Gastrocnemius medialis (tissue), 4 donors: ENCODE measurements at regions not wholly inside any gene's neighbourhood (a gene's known extent, or its start where the extent isn't known, plus 50 kb on each side); places are given as distances from the start of the nearest gene placed in this dataset.

Source experiments
- ATAC-seq, 2 donors: fragments of 150-250 bp; one replicate each; pipeline ENCODE4 v1.9.1; 2016
- DNase-seq, 2 donors: peaks; one replicate each; pipeline ENCODE4 v3.0.0-alpha.2; 2019
- H3K27ac ChIP-seq, 4 donors: fragments of 200-600 bp; sonication (generic); 1 replicate in 1 of 4; 2 replicates in 3 of 4; pipeline ENCODE4 v1.5.1; 2016 to 2018; ENCODE audit warnings: mild to moderate bottlenecking in 2 of 4, moderate library complexity in 1 of 4
- H3K27me3 ChIP-seq, 3 donors: fragments of 200-600 bp; sonication (generic) in 2 of 3; 1 replicate in 1 of 3; 2 replicates in 2 of 3; pipeline versions ENCODE4 v1.5.1 to v1.6.0; 2016 to 2019; ENCODE audit warnings: mild to moderate bottlenecking in 1 of 3, moderate library complexity in 1 of 3
- H3K36me3 ChIP-seq, 2 donors: fragments of 200-600 bp; sonication (generic) in 1 of 2; one replicate each; pipeline ENCODE4 v1.5.1; 2017 to 2018
- H3K4me1 ChIP-seq, 2 donors: fragments of 200-600 bp; sonication (generic) in 1 of 2; one replicate each; pipeline ENCODE4 v1.5.1; 2016 to 2017; ENCODE audit warnings: mild to moderate bottlenecking in 2 of 2
- H3K4me3 ChIP-seq, 4 donors: fragments of 200-600 bp; sonication (generic) in 3 of 4; 1 replicate in 1 of 4; 2 replicates in 3 of 4; pipeline ENCODE4 v1.5.1; 2016 to 2019; ENCODE audit warnings: mild to moderate bottlenecking in 2 of 4
- H3K9me3 ChIP-seq, 3 donors: fragments of 200-600 bp; sonication (generic) in 2 of 3; 1 replicate in 1 of 3; 2 replicates in 2 of 3; pipeline ENCODE4 v1.5.1; 2016 to 2019
- POLR2A ChIP-seq, 2 donors: fragments of 450-650 bp; IDR thresholded peaks; one replicate each; pipeline ENCODE4 v1.6.1; 2017; ENCODE audit warnings: antibody characterized with exemption in 2 of 2, mild to moderate bottlenecking in 2 of 2, moderate library complexity in 2 of 2
- in situ Hi-C, 4 donors: fragments of 200-750 bp; cut with MboI; loops; one replicate each; pipeline versions ENCODE4 v1.15.0 to v1.8.0; 2017; ENCODE audit warnings: low sequenced_read_pairs in 4 of 4
- intact Hi-C: fragments of 100-400 bp; cut with DNase I; formaldehyde crosslinking; loops from one replicate; pipeline ENCODE4 v1.15.1; 2023; ENCODE audit warnings: low total_unique reads
- TF ChIP-seq, protein P1 (sequence below), 5 experiments: fragments of 450-650 bp in 3 of 5; fragments of 200-600 bp in 2 of 5; sonication (generic) in 2 of 5; IDR thresholded peaks in 4 of 5; conservative IDR thresholded peaks in 1 of 5; 1 replicate in 4 of 5; 2 replicates in 1 of 5; pipeline ENCODE4 v1.5.1; 2016 to 2019; ENCODE audit warnings: antibody characterized with exemption in 5 of 5, mild to moderate bottlenecking in 3 of 5, moderate library complexity in 3 of 5

- ATAC-seq (no peak), DNase-seq (no peak)
- in situ Hi-C loops, result loop anchor here (25.0 kb wide), 4 partner anchors 209 to 709 kb away; no protein-coding TSS in a partner anchor
- no peaks in the 10 kb centered on the region for H3K27me3 ChIP-seq
- intact Hi-C loops, result no loop called here
- peaks cover 0 to 3% of the 10 kb centered on the region in 2 donors for H3K4me1 ChIP-seq
- no peak overlapping the region for H3K27ac ChIP-seq
- no peaks in the 10 kb centered on the region for H3K36me3 ChIP-seq
- no peaks in the 10 kb centered on the region for H3K9me3 ChIP-seq
- TF ChIP-seq, protein P1, sequence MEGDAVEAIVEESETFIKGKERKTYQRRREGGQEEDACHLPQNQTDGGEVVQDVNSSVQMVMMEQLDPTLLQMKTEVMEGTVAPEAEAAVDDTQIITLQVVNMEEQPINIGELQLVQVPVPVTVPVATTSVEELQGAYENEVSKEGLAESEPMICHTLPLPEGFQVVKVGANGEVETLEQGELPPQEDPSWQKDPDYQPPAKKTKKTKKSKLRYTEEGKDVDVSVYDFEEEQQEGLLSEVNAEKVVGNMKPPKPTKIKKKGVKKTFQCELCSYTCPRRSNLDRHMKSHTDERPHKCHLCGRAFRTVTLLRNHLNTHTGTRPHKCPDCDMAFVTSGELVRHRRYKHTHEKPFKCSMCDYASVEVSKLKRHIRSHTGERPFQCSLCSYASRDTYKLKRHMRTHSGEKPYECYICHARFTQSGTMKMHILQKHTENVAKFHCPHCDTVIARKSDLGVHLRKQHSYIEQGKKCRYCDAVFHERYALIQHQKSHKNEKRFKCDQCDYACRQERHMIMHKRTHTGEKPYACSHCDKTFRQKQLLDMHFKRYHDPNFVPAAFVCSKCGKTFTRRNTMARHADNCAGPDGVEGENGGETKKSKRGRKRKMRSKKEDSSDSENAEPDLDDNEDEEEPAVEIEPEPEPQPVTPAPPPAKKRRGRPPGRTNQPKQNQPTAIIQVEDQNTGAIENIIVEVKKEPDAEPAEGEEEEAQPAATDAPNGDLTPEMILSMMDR (IDR thresholded peaks at IDR 0.05 in 4 of 5, conservative IDR thresholded peaks at IDR 0.05 in 1 of 5), result no peak
- no peak for TF ChIP-seq POLR2A (IDR thresholded peaks at IDR 0.05)
- H3K4me3 ChIP-seq, result no peak overlapping the region
Observed at GRCh38 chr6:156552849-156553248, 224.3 kb upstream of the ARID1B start.

DNA sequence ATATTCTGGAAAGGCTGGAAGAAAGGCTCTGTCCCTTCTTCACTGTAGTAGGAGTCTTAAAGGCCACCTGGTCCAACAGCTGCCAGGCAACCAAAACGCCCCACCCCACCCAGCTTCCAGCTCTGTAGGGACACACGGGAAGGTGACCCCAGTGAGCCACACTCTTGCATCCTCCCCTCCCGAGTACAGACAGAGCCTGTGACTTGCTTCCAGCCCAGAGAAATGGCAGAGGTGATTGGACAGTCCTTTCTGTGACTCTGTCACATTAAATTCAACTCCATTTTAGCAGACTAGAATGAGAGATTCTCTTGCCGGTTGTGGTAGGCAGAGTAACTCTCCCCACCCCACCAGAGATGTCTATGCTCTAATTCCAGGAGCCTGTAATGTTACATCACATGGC, 226.2 kb upstream of the ARID1B start:
- no peak overlapping the region for H3K4me3 ChIP-seq
- H3K4me1 ChIP-seq, result no peaks in the 10 kb centered on the region
- DNase-seq (no peak), ATAC-seq (no peak)
- intact Hi-C loops, result no loop called here
- H3K27ac ChIP-seq, result no peak overlapping the region
- no peaks in the 10 kb centered on the region for H3K36me3 ChIP-seq
- TF ChIP-seq POLR2A (IDR thresholded peaks at IDR 0.05), result no peak
- TF ChIP-seq, protein P1 (IDR thresholded peaks at IDR 0.05 in 4 of 5, conservative IDR thresholded peaks at IDR 0.05 in 1 of 5), result no peak
- in situ Hi-C loops, result loop anchor here (25.0 kb wide), 4 partner anchors 211 to 711 kb away; no protein-coding TSS in a partner anchor
- H3K9me3 ChIP-seq, result no peaks in the 10 kb centered on the region
- no peaks in the 10 kb centered on the region for H3K27me3 ChIP-seq

- Histone ChIP-seq H3K4me3 (no peak overlapping the region), H3K27me3 (no peaks in the 10 kb centered on the region), H3K36me3 (no peaks in the 10 kb centered on the region), H3K9me3 (no peaks in the 10 kb centered on the region), H3K27ac (no peak overlapping the region), H3K4me1 (no peaks in the 10 kb centered on the region)
- DNase-seq (no peak), ATAC-seq (no peak)
- in situ Hi-C loops (no loop called here), intact Hi-C loops (no loop called here)
- TF ChIP-seq, protein P1 (IDR thresholded peaks at IDR 0.05 in 4 of 5, conservative IDR thresholded peaks at IDR 0.05 in 1 of 5), result no peak
- no peak for TF ChIP-seq POLR2A (IDR thresholded peaks at IDR 0.05)
Observed at GRCh38 chr6:156545931-156546330, 231.2 kb upstream of the ARID1B start.

- Histone ChIP-seq H3K27ac (no peak overlapping the region), H3K9me3 (no peaks in the 10 kb centered on the region), H3K4me1 (no peaks in the 10 kb centered on the region), H3K36me3 (no peaks in the 10 kb centered on the region), H3K27me3 (no peaks in the 10 kb centered on the region), H3K4me3 (no peak overlapping the region)
- TF ChIP-seq, protein P1 (IDR thresholded peaks at IDR 0.05 in 4 of 5, conservative IDR thresholded peaks at IDR 0.05 in 1 of 5), result no peak
- TF ChIP-seq POLR2A (IDR thresholded peaks at IDR 0.05), result no peak
- intact Hi-C loops, result no loop called here
- ATAC-seq (no peak), DNase-seq (no peak)
- in situ Hi-C loops, result no loop called here
Observed at GRCh38 chr6:156545021-156545420, 232.2 kb upstream of the ARID1B start.

DNA sequence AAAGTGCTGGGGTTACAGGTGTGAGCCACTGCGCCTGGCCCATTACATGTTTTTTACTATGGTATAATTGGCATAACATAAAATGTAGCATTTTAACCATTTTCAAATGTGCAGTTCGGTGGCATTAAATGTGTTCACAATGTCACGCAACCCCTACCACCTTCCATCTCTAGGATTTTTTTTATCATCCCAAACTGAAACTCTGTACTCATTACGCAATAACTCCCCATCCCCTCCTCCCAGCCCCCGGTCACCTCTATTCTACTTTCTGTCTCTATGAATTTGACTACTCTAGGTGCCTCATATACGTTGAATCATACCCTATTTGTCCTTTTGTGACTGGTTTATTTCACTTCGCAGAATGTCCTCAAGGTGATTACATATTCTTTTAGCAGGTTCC, 233.1 kb upstream of the ARID1B start:
- H3K27ac ChIP-seq, result no peak overlapping the region
- no peaks in the 10 kb centered on the region for H3K36me3 ChIP-seq
- intact Hi-C loops, result no loop called here
- TF ChIP-seq, protein P1 (IDR thresholded peaks at IDR 0.05 in 4 of 5, conservative IDR thresholded peaks at IDR 0.05 in 1 of 5), result no peak
- no peak for TF ChIP-seq POLR2A (IDR thresholded peaks at IDR 0.05)
- H3K9me3 ChIP-seq, result no peaks in the 10 kb centered on the region
- H3K27me3 ChIP-seq, result no peaks in the 10 kb centered on the region
- H3K4me1 ChIP-seq, result no peaks in the 10 kb centered on the region
- no peak for DNase-seq
- in situ Hi-C loops, result no loop called here
- no peak for ATAC-seq
- no peak overlapping the region for H3K4me3 ChIP-seq
